MCF 10A (cell line): ENCODE measurements at regions not wholly inside any gene's neighbourhood (a gene's known extent, or its start where the extent isn't known, plus 50 kb on each side); places are given as distances from the start of the nearest gene placed in this dataset.

ENCODE experiments used
- BruUV-seq: library from RNA; stranded (reverse); fragments of 400-500 nt; replicated peaks from 2 replicates; lab custom pipeline; 2021; lab: Mats Ljungman, UMichigan
- CTCF ChIA-PET: fragments of 300-600 bp; sonication (Branson Sonifier 250); formaldehyde crosslinking; extraction: SDS; loops from one replicate; lab custom pipeline; 2021; ENCODE audit warnings: antibody characterized with exemption, inconsistent platforms; lab: Yijun Ruan, JAX
- POLR2A ChIA-PET: fragments of 300-600, 350-650 bp; sonication (Branson Sonifier 250); formaldehyde crosslinking; extraction: SDS; loops from one replicate; lab custom pipeline; 2020; ENCODE audit warnings: antibody characterized with exemption, inconsistent platforms; lab: Yijun Ruan, JAX
- DNase-seq: peaks from one replicate; pipeline ENCODE4 v3.0.0-alpha.2; 2018; ENCODE audit not compliant: unreplicated experiment
- H3K27ac Mint-ChIP-seq: one replicate; pipeline ENCODE4 v1.8.0; 2022; ENCODE audit warnings: mild to moderate bottlenecking, low read depth, mixed read lengths; ENCODE audit not compliant: unreplicated experiment
- H3K27me3 Mint-ChIP-seq: one replicate; pipeline ENCODE4 v1.8.0; 2022; ENCODE audit warnings: mixed read lengths; ENCODE audit not compliant: insufficient read depth, unreplicated experiment
- H3K36me3 Mint-ChIP-seq: one replicate; pipeline ENCODE4 v1.8.0; 2022; ENCODE audit warnings: mild to moderate bottlenecking, moderate library complexity, mixed read lengths; ENCODE audit not compliant: insufficient read depth, unreplicated experiment
- H3K4me1 Mint-ChIP-seq: one replicate; pipeline ENCODE4 v1.8.0; 2022; ENCODE audit warnings: mixed read lengths; ENCODE audit not compliant: insufficient read depth, unreplicated experiment
- H3K4me3 Mint-ChIP-seq: one replicate; pipeline ENCODE4 v1.8.0; 2022; ENCODE audit warnings: mild to moderate bottlenecking, moderate library complexity, mixed read lengths; ENCODE audit not compliant: unreplicated experiment
- H3K9me3 Mint-ChIP-seq: one replicate; pipeline ENCODE4 v1.8.0; 2022; ENCODE audit warnings: mixed read lengths; ENCODE audit not compliant: unreplicated experiment
- CTCF ChIP-seq: fragments of 200-600 bp; IDR thresholded peaks from one replicate; pipeline ENCODE4 v1.8.0; 2022; ENCODE audit warnings: antibody characterized with exemption, mild to moderate bottlenecking; ENCODE audit not compliant: unreplicated experiment
- intact Hi-C: fragments of 100-400 bp; cut with micrococcal nuclease; formaldehyde crosslinking; loops from 2 replicates; pipeline ENCODE4 v1.14.1; 2022

DNA sequence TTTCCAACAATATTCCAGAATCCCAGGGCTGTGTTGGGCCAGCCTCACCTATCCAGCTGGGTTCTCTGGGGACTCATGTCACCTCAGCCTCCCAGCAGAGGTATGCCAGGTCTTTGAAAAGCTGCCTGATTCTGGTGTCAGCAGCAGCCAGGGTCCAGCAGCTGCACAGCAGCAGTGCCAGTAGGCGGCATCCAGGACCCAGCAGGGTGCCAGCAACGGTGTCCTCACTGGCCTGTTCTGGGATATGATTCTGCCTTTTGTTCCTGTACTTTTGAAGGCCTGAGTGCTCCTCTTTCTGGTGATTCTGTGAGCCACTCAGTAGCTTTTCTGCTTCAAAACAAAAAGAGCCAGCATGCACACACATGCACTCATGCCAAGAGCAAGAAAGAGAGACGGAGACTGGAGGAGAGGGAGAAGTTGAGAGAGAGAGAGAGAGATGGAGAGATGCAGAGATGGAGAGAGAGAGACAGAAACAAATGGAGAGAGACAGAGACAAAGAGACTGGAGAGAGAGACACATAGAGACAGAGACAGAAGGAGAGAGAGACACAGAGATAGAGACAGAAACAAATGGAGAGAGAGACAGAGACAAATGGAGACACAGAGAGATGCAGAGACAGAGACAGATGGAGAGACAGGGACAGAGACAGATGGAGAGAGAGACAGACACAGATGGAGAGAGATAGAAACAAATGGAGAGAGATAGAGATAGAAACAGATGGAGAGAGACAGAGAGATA, 205.7 kb downstream of the UACA start:
- ChIA-PET CTCF (no interaction called here), POLR2A (no interaction called here)
- Mint-ChIP-seq H3K27ac (no peak overlapping the region), H3K36me3 (no peaks in the 10 kb centered on the region), H3K27me3 (no peaks in the 10 kb centered on the region), H3K4me3 (no peak overlapping the region), H3K9me3 (no peaks in the 10 kb centered on the region), H3K4me1 (no peaks in the 10 kb centered on the region)
- no TSS peak for BruUV-seq
- TF ChIP-seq CTCF, result no peak
- intact Hi-C loops, result no loop called here
- peak; percentile 13 for DNase-seq

DNA sequence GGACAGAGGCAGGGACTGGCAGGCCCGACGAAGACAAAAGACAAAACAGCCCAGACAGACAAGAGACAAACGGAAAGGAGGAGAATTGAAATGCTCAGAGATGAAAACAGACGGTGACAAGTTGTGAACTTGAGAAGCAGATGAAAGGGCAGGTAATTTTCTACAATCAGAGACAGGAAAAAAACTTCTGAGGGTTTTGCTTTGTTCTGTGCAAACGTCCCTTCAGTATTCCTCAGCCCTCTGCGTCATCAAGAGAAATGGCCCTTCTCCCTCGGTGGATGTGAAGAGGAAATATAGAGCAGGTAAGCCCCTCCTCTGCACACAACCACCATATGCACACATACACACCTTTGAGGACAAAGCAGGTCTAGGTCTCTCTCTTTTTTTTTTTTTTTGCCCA, 206.6 kb downstream of the UACA start:
- intact Hi-C loops, result no loop called here
- no peak for TF ChIP-seq CTCF
- POLR2A ChIA-PET, result interaction anchor here (0.7 to 0.8 kb wide), 2 partner anchors 27 to 112 kb away, joined by 4 read pairs; no protein-coding TSS in a partner anchor
- H3K36me3 Mint-ChIP-seq, result no peaks in the 10 kb centered on the region
- no TSS peak for BruUV-seq
- CTCF ChIA-PET, result no interaction called here
- no peak overlapping the region for H3K27ac Mint-ChIP-seq
- H3K4me1 Mint-ChIP-seq, result no peaks in the 10 kb centered on the region
- H3K27me3 Mint-ChIP-seq, result no peaks in the 10 kb centered on the region
- no peak for DNase-seq
- H3K4me3 Mint-ChIP-seq, result no peak overlapping the region
- no peaks in the 10 kb centered on the region for H3K9me3 Mint-ChIP-seq

DNA sequence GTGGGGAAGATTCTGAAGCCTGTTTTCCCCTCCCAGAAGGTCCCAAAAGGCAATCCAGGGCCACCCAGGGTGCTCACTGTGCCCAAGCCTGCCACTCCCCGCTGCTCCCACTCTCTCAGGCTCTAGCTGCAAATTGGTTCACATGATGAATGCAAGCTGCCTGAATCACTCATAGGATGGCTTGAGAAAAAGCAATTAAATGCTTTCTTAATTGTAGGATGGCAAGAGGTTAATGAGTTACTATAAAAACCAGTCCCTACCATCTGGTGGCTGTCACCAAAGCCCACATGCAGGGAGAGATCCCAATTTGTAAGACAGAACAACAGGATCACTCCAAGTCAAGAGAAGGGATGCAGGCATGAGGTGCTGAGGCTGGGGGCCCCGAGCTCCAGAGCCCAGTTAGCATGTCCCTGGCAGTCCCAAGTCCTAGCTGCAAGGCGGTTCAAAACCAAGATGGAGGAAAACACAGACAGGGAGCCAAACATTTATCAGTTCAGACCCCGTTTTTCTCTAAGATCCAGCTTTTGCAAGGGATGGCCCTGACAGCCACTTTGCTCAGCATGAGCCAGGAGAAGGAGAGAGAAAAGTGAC, 207.1 kb downstream of the UACA start:
- no peaks in the 10 kb centered on the region for H3K4me1 Mint-ChIP-seq
- no peaks in the 10 kb centered on the region for H3K36me3 Mint-ChIP-seq
- H3K27me3 Mint-ChIP-seq, result no peaks in the 10 kb centered on the region
- CTCF ChIA-PET, result no interaction called here
- no peak overlapping the region for H3K27ac Mint-ChIP-seq
- POLR2A ChIA-PET, result interaction anchor here (0.7 to 0.8 kb wide), 2 partner anchors 26 to 113 kb away, joined by 4 read pairs; no protein-coding TSS in a partner anchor
- no peak for DNase-seq
- no peak for TF ChIP-seq CTCF
- intact Hi-C loops, result no loop called here
- no TSS peak for BruUV-seq
- H3K9me3 Mint-ChIP-seq, result no peaks in the 10 kb centered on the region
- H3K4me3 Mint-ChIP-seq, result no peak overlapping the region

DNA sequence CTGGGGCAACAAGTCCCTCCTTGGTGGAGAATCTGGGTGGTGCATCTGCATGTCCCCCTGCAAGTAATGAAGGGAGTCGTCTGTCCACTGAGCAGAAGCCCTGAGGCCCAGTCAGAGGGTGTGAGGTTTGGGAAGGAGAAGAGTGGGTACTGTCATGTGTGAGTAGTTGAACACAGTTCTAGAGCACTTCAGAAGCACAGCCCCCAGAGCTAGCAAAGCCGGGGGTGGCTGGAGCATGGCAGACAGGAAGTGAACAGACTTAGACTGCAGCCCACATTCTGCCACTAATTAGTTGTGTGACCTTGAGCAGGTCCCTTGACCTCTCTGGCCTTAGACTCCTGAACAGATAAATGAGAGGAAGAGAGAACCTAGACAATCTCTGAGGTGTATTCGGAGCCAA, 207.6 kb downstream of the UACA start:
- Mint-ChIP-seq H3K27me3 (no peaks in the 10 kb centered on the region), H3K9me3 (no peaks in the 10 kb centered on the region), H3K4me3 (no peak overlapping the region), H3K4me1 (no peaks in the 10 kb centered on the region), H3K36me3 (no peaks in the 10 kb centered on the region), H3K27ac (no peak overlapping the region)
- POLR2A ChIA-PET, result no interaction called here
- DNase-seq, result no peak
- no TSS peak for BruUV-seq
- CTCF ChIA-PET, result interaction anchor here (1.7 kb wide), 1 partner anchor 13 kb away, joined by 7 read pairs; no protein-coding TSS in a partner anchor
- TF ChIP-seq CTCF, result no peak
- intact Hi-C loops, result no loop called here
